Gastroesophageal sphincter (tissue), 4 donors: ENCODE measurements at regions not wholly inside any gene's neighbourhood (a gene's known extent, or its start where the extent isn't known, plus 50 kb on each side); places are given as distances from the start of the nearest gene placed in this dataset.
A peak's percentile ranks its signal among the peaks of the same experiment; 100 is the strongest.

Experiments used
- ATAC-seq: fragments of 150-250 bp; one replicate; pipeline ENCODE4 v1.9.1; 2016; ENCODE audit warnings: mild to moderate bottlenecking, moderate library complexity
- H3K27ac ChIP-seq, 4 donors: fragments of 200-600 bp; sonication (generic) in 3 of 4; 1 replicate in 3 of 4; 2 replicates in 1 of 4; pipeline ENCODE4 v1.5.1; 2016 to 2019
- H3K27me3 ChIP-seq: fragments of 200-600 bp; sonication (generic); one replicate; pipeline ENCODE4 v1.5.1; 2019
- H3K36me3 ChIP-seq, 2 donors: fragments of 200-600 bp; sonication (generic); one replicate each; pipeline ENCODE4 v1.5.1; 2019; ENCODE audit warnings: control low read depth in 1 of 2
- H3K4me1 ChIP-seq, 3 donors: fragments of 200-600 bp; sonication (generic); 1 replicate in 2 of 3; 2 replicates in 1 of 3; pipeline ENCODE4 v1.5.1; 2016 to 2019; ENCODE audit warnings: control low read depth in 2 of 3
- H3K4me3 ChIP-seq, 2 donors: fragments of 200-600 bp; sonication (generic); one replicate each; pipeline ENCODE4 v1.5.1; 2019; ENCODE audit warnings: mild to moderate bottlenecking in 1 of 2, moderate library complexity in 1 of 2
- H3K9me3 ChIP-seq, 3 donors: fragments of 200-600 bp; sonication (generic); one replicate each; pipeline ENCODE4 v1.5.1; 2017 to 2019; ENCODE audit warnings: control low read depth in 2 of 3
- CTCF ChIP-seq, 4 experiments: fragments of 200-600 bp in 2 of 4; fragments of 450-650 bp in 2 of 4; sonication (generic) in 1 of 4; IDR thresholded peaks; one replicate each; pipeline ENCODE4 v1.5.1; 2017 to 2019; ENCODE audit warnings: antibody characterized with exemption in 4 of 4, mild to moderate bottlenecking in 2 of 4, moderate library complexity in 2 of 4
- EP300 ChIP-seq: sonication (generic); formaldehyde crosslinking; IDR thresholded peaks from one replicate; pipeline ENCODE4 v1.6.1; 2017; ENCODE audit warnings: antibody characterized with exemption, mild to moderate bottlenecking
- POLR2A ChIP-seq, 2 donors: fragments of 450-650 bp; IDR thresholded peaks; one replicate each; pipeline ENCODE4 v1.6.1; 2017; ENCODE audit warnings: antibody characterized with exemption in 2 of 2, mild to moderate bottlenecking in 2 of 2, moderate library complexity in 1 of 2
- POLR2AphosphoS5 ChIP-seq: sonication (generic); formaldehyde crosslinking; IDR thresholded peaks from one replicate; pipeline ENCODE4 v1.6.1; 2017; ENCODE audit warnings: antibody characterized with exemption
- WGBS, 2 donors: methylation state at CpG; one replicate each; pipeline ENCODE4 v1.1.5; 2018; ENCODE audit warnings: low coverage in 1 of 2; 5-methylcytosine and 5-hydroxymethylcytosine counted together

- H3K36me3 ChIP-seq, result no peaks in the 10 kb centered on the region
- ATAC-seq, result peak; percentile 50
These were observed 144.2 kb downstream of the SUCLG1 start for GRCh38 chr2:84314901-84315330.

DNA sequence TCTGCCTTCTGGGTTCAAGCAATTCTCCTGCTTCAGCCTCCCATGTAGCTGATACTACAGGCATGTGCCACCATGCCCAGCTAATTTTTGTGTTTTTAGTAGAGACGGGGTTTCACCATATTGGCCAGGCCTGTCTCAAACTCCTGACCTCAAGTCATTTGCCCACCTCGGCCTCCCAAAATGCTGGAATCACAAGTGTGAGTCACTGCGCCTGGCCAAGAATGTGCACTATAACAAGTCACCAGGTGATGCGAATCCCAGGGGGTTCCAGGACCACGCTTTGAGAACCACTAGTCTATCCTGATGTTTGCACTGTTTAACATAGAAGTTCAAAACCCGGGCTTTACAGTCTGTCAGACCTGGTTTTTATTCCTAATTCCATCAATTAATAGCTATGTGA is 144.8 kb downstream of the SUCLG1 start:
- TF ChIP-seq POLR2AphosphoS5 (no peak), CTCF (IDR thresholded peaks at IDR 0.05) (no peak), EP300 (no peak), POLR2A (IDR thresholded peaks at IDR 0.05) (no peak)

More at GRCh38 chr2:84314901-84315330, 144.2 kb downstream of the SUCLG1 start:
- H3K4me1 ChIP-seq, result no peaks in the 10 kb centered on the region
- H3K27ac ChIP-seq, result no peak overlapping the region
- H3K9me3 ChIP-seq, result no peaks in the 10 kb centered on the region
- 29 to 51% methylated on average over 3 to 8 of the region's 11 CpGs for WGBS, 2 donors
- peaks cover 5% of the 10 kb centered on the region for H3K27me3 ChIP-seq
- no peak overlapping the region for H3K4me3 ChIP-seq
- TF ChIP-seq POLR2A (IDR thresholded peaks at IDR 0.05), result no peak
- peak; percentile 65 to 93 (median 66) for TF ChIP-seq CTCF (IDR thresholded peaks at IDR 0.05)

DNA sequence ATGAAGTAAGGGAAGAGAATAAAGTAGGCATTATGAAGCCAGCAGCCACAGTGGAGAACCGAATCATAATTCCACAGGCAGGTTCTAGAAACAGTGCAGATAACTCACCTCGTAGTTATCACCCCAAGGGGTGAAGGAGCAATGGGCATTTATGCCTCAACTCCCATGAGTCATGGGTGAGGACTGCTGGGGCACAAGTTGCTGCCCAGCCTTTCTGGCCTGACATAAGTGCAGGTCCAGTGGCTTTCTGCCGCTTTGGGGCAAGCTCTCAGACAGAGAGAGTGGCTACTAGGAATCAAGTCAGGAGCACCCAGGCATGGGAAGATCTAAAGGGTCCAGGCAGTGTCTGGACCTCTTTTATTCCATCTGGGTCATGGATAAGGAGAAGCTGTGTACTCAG is 149.8 kb downstream of the SUCLG1 start:
- WGBS, 2 donors, result 83 to 89% methylated on average over 2 to 3 of the region's 3 CpGs
- H3K4me3 ChIP-seq, result no peak overlapping the region
- no peaks in the 10 kb centered on the region for H3K4me1 ChIP-seq
- no peak for TF ChIP-seq POLR2AphosphoS5
- peaks cover 0 to 11% (median 0%) of the 10 kb centered on the region in 3 donors for H3K9me3 ChIP-seq
- H3K36me3 ChIP-seq, result no peaks in the 10 kb centered on the region
- no peaks in the 10 kb centered on the region for H3K27me3 ChIP-seq
- no peak overlapping the region for H3K27ac ChIP-seq
- ATAC-seq, result no peak

More for the DNA sequence above, 144.8 kb downstream of the SUCLG1 start:
- Histone ChIP-seq H3K4me1 (no peaks in the 10 kb centered on the region), H3K4me3 (no peak overlapping the region), H3K27me3 (peaks cover 5% of the 10 kb centered on the region), H3K36me3 (no peaks in the 10 kb centered on the region), H3K9me3 (no peaks in the 10 kb centered on the region), H3K27ac (no peak overlapping the region)
- 94% methylated on average over 4 of the region's 6 CpGs; no CpG with 5 or more reads in 1 of the 2 donors for WGBS, 2 donors
- ATAC-seq, result no peak

DNA sequence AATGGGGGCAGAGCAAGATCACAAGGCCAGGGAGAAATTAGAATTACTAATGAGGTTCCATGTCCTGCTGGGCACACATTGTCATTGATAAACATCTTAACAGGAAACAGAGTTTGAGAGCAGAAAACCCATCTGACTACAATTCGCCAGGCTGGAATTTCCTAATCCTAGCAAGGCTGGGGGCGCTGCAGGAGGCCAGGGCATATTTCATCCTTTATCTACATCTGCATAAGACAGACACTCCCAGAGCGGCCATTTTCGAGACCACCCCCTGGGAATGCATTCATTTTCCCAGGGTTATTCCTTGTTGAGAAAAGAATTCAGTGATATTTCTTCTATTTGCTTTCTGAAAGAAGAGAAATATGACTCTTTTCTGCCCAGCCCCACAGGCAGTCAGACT is 152.7 kb downstream of the SUCLG1 start:
- TF ChIP-seq POLR2A (IDR thresholded peaks at IDR 0.05) (no peak), EP300 (no peak), POLR2AphosphoS5 (no peak), CTCF (IDR thresholded peaks at IDR 0.05) (no peak)
- Histone ChIP-seq H3K4me3 (no peak overlapping the region), H3K27ac (no peak overlapping the region), H3K36me3 (no peaks in the 10 kb centered on the region), H3K27me3 (no peaks in the 10 kb centered on the region), H3K4me1 (no peaks in the 10 kb centered on the region), H3K9me3 (peaks cover 0 to 11% (median 0%) of the 10 kb centered on the region in 3 donors)
- WGBS, 2 donors, result 84 to 100% methylated on average over 2 to 4 of the region's 4 CpGs
- ATAC-seq, result no peak

DNA sequence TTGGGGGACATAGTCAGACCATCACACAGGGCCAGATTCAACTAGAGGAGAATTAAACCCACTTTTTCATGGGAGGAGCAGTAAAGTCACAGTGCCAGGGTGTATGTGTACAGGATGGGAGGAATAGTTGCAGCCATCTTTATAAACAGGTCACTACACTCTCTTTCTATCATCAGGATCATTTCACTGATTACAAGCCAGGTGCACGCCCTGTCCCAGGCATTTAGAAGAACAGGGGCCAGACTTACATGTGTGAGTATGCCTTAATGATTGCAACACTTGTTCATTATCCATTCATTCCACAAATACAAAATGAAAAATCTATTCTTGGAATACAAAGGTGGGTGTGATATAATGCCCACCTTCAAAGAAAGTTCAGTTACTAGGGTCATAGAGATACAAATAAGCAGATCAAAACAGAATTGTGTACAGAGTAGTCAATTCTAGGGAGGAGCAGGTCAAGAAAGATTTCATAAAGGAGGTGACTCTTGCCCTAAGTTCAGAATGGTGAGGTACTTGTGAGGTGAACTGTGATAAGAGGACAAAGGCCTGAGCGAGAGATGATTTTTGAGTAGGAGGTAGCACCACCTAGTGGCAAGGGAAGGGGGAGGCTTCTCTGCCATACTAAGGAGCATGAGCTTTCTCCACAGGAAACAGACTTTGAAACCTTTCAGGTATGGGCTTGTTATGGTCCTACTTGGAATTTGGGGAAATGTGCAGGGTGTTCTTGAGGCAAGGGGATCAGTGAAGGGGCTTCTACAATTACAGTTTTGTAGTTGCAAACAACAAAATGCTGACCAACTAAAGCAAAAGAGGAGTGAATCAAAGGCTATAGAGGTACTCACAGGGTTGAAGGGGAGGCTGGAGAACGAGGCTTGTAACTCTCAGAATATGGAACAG is 156.3 kb downstream of the SUCLG1 start:
- 57 to 67% methylated on average over 2 to 3 of the region's 3 CpGs for WGBS, 2 donors
- no peaks in the 10 kb centered on the region for H3K4me1 ChIP-seq
- no peak for TF ChIP-seq EP300
- TF ChIP-seq POLR2AphosphoS5, result no peak
- no peak for TF ChIP-seq POLR2A (IDR thresholded peaks at IDR 0.05)
- peak; percentile 32 to 71 (median 46) for TF ChIP-seq CTCF (IDR thresholded peaks at IDR 0.05)
- H3K27me3 ChIP-seq, result no peaks in the 10 kb centered on the region
- no peaks in the 10 kb centered on the region for H3K36me3 ChIP-seq
- peaks cover 0 to 11% (median 0%) of the 10 kb centered on the region in 3 donors for H3K9me3 ChIP-seq
- ATAC-seq, result no peak
- H3K27ac ChIP-seq, result no peak overlapping the region
- no peak overlapping the region for H3K4me3 ChIP-seq
